Astrocyte of the cerebellum (primary cell): ENCODE measurements at regions not wholly inside any gene's neighbourhood (a gene's known extent, or its start where the extent isn't known, plus 50 kb on each side); places are given as distances from the start of the nearest gene placed in this dataset.
"Not testable (repeated sequence)": the region's sequence is repeated elsewhere in the genome, so short reads cannot be mapped to it uniquely, and the experiment has no call there.

Experiments
- DNase-seq: peaks from one replicate; pipeline ENCODE4 v3.0.0-alpha.2; 2011; ENCODE audit warnings: low read depth
- H3K4me3 ChIP-seq: 2 replicates; pipeline ENCODE4 v1.5.1; 2011; ENCODE audit warnings: mild to moderate bottlenecking, low read depth, low read length, moderate library complexity
- CTCF ChIP-seq: IDR thresholded peaks from 2 replicates; pipeline ENCODE4 v1.5.1; 2012; ENCODE audit warnings: low read length, low read depth, moderate library complexity, mild to moderate bottlenecking; ENCODE audit errors: missing control alignments
- in situ Hi-C: cut with HindIII; loops from 2 replicates; pipeline ENCODE4 v1.10.0; 2017; ENCODE audit warnings: low sequenced_read_pairs

- in situ Hi-C loops = no loop called here
- H3K4me3 ChIP-seq = no peak overlapping the region
- DNase-seq = no peak
- TF ChIP-seq CTCF = no peak
Measured at GRCh38 chr1:143660354-143660941, 311.3 kb downstream of the FAM72C start.

- no peak for TF ChIP-seq CTCF
- in situ Hi-C loops = no loop called here
Measured at GRCh38 chr1:143653429-143653802, 318.4 kb downstream of the FAM72C start.

GRCh38 chr1:143652744-143653428, 318.9 kb downstream of the FAM72C start:
- no peak for TF ChIP-seq CTCF
- no peak for DNase-seq
- in situ Hi-C loops = no loop called here

More at GRCh38 chr1:143653429-143653802, 318.4 kb downstream of the FAM72C start:
- DNase-seq = no peak
- H3K4me3 ChIP-seq = no peak overlapping the region

GRCh38 chr1:143652187-143652586, 319.6 kb downstream of the FAM72C start:
- in situ Hi-C loops = no loop called here
- no peak for DNase-seq
- no peak for TF ChIP-seq CTCF
- no peak overlapping the region for H3K4me3 ChIP-seq

More at GRCh38 chr1:143652744-143653428, 318.9 kb downstream of the FAM72C start:
- H3K4me3 ChIP-seq = no peak overlapping the region

- DNase-seq = no peak
- in situ Hi-C loops = no loop called here
- H3K4me3 ChIP-seq = no peak overlapping the region
- no peak for TF ChIP-seq CTCF
Measured at GRCh38 chr1:143651350-143651992, 320.3 kb downstream of the FAM72C start.

- H3K4me3 ChIP-seq, in situ Hi-C loops, DNase-seq: not testable (repeated sequence)
Measured at GRCh38 chr1:143644035-143644434, 327.8 kb downstream of the FAM72C start.
